ENCODE measurements at regions not wholly inside any gene's neighbourhood (a gene's known extent, or its start where the extent isn't known, plus 50 kb on each side); places are given as distances from the start of the nearest gene placed in this dataset.

DNA sequence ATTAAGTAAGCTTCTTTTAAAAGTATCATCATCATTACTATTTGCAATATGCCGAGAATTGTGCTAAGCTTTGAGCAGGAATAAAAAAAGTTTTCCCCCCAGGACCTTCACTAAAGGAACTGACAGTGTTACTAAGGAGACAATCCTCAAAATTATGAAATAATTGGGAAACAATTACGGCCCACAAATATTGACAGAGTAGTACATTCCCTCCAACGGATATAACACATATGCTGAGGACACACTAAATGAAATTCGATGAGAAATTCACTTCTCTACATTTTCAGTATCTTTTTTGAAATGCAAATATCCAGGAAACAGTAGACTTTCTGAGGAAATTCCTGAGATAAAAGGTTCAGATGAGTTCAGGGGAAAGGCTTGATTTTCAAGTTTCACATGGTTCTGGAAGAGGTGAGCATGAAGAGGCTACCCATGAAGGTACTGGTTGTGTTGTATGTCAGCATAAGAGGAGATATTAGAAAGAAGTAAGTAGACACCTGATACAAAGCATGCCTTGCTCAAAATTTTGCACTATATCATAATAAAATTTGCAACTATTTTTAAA, 171.2 kb upstream of the NR5A2 start:
- DNase-seq (ENCODE audit: low read depth): no peak

DNA sequence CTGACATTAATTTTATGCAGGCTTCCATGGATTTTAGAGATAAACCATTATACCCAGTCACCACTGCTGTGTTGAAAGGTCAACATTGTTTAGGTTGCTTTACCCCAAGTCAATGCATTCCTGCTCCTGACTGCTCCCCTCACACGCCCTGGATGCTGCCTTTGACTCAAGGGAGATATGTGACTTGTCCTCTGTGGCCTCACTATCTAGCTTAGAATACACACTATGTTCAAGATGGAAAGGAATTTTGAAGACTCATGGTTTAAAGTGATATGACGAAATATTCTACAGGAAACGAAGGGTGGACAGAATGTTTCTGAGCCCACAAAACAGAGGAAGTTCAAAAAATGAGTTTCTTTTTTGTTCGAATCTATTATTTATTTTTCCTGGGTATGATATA, 170.4 kb upstream of the NR5A2 start:
- no peak for DNase-seq (ENCODE audit: low read depth)

DNA sequence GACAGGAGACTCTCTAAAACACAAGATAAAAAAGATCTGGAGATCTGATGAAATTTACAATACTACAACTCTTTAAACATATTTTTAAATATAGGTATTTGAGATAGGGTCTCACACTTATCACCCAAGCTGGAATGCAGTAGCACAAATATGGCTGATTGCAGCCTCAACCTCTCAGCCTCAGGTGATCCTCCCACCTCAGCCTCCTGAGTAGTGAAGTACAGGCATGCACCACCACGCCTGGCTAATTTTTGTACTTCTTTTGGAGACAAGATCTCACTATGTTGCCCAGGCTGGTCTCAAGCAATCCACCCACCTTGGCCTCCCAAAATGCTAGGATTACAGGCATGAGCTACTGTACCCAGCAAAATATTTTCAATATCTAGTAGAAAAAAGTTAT, 170.0 kb upstream of the NR5A2 start:
- DNase-seq (ENCODE audit: low read depth): no peak

DNA sequence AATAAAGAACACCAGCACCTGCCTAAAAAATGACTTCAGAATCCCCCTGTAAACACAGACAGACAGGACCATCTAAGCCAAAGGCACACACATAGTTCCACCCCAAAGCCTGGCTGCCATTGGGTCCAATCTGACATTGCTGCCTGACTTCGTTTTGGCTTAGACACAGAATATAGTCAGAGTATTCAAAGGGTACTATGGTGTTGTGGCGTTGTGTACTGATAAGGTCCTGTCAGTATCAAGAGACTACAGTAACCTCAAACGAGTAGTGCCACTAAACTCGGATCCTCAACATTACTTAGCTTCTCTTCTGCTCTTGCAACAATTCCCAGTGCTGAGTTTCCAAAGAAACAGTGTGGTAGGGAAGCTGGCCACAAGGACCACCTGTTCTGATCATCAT, 169.3 kb upstream of the NR5A2 start:
- no peak for DNase-seq (ENCODE audit: low read depth)

DNA sequence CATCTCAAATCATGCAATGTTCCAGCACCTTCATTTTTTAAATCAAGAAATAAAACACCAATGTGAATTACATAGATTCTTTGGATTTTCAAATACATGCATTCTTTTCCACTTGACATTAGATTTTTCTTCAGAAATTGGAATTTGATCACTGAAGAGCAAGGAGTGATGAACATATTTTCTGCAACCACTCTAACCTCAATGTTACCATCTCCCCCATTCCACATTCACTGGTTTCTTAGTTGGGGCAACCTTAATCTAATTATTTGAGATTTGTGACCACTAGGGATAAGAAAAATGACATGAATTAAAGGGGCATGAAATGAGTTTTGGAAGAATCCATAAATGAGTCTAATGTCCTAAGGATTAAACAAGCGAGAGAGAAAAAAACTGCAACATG, 168.7 kb upstream of the NR5A2 start:
- no peak for DNase-seq (ENCODE audit: low read depth)

DNA sequence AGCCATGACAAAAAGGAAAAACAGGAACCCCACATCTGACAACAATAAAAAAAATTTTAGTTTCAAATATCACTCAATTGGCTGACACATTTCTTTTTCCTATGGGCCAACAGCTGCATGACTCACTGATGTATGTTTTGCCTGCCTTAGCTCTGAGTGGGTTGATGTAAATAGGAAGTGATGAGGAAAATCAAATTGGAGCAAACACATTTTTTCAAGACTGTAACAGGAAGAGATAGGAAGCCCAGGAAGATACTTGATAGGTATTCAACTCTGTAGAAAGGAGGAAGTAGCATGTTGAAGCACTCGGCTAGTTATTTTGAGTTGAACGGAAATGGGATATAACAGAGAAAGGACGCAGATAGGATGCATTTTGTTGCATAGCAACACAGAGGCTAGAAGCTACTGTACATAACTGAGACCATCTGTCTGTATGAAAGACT, 168.0 kb upstream of the NR5A2 start:
- no peak for DNase-seq (ENCODE audit: low read depth)

DNA sequence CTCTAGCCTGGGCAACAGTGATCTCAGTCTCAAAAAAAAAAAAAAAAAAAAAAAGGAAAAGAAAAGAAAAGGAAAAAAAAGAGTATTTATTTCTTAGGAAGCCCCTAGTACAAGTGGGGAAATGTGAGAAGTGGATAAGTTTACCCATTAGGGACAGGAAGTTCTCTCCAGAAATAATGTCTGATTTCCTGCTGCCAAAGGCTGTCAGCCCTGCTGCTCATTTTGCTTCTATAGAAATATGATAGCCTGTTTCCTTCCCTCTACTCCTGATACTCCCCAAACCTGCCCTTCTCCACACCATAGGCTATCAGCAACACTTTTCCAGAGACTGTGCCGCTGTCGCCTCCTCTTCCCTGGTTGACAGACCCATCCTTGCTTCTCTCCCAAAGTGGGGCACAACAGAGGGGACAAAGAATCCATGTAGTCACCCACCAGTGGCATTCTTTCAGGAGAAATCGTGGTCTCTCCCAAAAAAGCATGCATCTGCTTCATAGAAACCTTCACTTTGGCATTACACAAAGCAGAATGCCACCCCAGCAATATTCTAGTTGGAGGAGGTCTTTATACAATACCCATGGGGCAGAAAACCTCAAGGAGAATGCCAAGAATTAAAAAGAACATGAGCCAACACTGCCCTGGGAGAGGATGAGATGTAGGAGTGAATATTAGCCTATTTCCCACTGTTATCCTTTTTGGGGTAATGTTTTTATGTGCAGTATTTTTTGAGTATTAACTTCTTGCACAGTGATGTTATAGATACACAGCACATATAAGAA, 166.3 kb upstream of the NR5A2 start:
- DNase-seq (ENCODE audit: low read depth): no peak

DNA sequence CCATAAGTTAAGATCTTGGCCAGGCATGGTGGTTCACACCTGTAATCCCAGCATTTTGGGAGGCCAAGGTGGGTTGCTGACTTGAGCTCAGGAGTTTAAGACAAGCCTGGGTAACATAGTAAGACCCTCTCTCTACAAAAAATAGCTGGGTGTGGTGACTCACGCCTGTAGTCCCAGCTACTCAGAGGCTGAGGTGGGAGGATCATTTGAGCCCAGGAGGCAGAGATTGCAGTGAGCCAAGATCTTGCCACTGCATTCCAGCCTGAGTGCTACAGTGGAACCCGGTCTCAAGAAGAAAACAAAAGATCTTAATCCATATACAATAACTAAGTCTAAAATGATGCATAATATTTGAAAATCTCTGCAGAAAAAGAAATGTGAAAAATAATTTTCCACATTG, 165.5 kb upstream of the NR5A2 start:
- DNase-seq (ENCODE audit: low read depth): no peak

DNA sequence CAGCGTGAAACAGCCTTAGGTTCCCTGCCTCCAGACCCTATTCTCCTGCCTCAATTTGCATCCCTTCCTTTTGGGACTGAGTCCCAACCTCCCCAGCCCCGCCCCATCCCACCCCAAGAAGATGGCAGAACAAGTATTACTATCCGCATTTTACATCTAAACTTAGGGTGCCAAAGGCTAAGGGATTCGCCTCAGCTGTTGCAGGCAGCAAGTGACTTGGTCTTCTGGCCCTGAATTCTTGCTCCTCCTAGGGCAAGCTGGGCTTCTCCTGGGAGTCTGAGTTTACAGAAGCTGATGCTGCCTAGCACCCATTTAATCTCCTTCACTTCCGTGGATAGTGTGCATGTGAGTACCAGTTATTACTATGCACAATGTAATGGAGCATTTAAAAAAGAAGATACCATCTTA, 161.3 kb upstream of the NR5A2 start:
- DNase-seq (ENCODE audit: low read depth): no peak

DNA sequence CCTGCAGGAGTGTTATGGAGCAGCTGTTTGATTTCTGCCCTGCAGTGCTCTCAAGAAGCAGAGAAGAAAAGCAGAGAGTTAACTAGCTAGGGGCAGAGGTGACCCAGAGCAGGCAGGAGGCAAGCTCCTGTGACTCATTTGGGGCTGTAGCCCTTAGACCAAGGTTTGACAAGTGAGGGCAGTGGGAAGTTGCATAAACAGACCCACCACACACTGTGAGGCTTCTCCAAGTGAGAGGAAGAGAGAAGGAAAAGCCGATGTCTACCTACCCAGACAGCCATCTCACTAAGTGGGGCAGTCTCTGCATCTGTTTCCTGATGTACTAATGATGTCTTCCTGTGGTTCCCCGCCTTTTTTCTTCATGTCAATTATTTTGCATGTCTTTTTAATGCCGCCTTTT, 159.9 kb upstream of the NR5A2 start:
- no peak for DNase-seq (ENCODE audit: low read depth)

DNA sequence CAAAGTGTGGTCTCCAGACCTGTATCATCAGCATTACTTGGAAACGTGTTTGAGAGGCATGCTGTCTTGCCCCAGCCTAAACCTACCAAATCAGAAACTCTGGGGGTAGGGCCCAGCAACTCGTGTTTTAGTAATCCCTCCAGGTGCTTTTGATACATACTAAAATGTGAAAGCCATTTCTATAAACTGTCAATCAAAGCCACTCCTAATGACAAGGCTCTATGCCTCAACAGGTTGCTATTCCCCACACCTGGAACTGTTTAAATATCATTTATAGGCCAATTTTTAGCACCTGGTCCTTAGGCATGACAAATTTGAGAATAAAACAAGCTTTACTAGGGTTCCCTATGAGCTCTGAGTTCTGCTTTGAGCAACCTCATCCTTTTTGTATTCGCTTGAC, 158.7 kb upstream of the NR5A2 start:
- DNase-seq (ENCODE audit: low read depth): no peak

DNA sequence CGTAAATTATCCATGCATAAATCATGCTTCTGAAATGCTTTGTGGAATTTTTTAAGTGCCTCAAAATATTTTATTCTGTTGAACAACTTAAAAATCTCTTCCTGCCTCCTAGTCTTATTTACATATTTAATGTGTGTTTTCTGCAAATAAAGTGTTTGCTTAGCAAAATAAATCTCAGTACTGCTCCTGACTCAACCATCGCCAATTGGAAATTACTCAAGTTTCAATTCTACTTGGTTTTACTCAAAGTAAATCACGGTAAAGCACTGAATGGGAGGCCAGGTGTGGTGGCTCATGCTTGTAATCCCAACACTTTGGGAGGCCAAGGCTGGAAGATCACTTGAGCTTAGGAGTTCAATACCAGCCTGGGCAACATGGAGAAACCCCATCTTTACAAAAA, 152.2 kb upstream of the NR5A2 start:
- no peak for DNase-seq (ENCODE audit: low read depth)

DNA sequence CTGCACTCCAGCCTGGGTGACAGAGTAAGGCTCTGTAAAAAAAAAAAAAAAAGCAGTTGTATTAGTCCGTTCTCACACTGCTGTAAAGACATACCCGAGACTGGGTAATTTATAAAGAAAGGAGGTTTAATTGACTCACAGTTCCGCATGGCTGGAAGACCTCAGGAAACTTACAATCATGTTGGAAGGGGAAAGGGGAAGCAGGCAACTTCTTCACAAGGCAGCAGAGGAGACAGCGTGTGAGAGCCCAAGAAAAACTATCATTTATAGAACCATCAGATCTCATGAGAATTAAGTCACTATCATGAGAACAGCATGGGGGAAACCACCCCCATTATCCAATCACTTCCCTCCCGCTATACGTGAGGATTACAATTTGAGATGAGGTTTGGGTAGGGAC, 151.7 kb upstream of the NR5A2 start:
- no peak for DNase-seq (ENCODE audit: low read depth)

DNA sequence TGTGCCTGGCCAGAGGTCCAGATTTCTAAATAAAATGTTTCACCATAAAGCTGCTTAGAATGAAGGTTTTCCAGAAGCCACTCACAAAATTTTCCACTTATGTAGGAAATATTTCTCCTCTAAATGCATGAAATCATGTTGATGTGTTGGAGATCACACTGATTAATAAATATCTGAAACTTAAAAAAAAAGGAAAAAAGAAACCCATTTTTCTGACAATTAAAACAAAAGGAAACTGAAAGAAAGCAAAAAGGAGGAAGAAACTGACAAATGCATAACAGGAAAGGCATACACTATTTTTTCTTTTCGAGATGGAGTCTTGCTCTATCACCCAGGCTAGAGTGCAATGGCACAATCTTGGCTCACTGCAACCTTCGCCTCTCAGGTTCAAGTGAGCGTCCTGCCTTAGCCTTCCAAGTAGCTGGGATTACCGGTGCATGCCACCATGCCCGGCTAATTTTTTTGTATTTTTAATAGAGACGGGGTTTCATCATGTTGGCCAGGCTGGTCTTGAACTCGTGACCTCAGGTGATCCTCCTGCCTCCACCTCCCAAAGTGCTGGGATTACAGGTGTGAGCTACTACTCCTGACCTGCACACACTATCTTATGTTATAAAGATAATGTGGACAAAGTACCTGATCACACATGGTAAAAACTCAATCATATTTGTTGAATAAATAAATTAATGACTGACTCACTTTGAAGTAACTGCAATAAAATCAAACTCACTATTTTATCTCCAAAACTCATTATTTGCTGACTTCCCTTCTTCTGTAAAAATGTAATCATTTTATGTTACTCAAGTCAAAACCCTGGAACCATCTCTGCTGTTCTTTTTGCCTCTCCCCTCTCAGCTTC, 149.8 kb upstream of the NR5A2 start:
- DNase-seq (ENCODE audit: low read depth): no peak

DNA sequence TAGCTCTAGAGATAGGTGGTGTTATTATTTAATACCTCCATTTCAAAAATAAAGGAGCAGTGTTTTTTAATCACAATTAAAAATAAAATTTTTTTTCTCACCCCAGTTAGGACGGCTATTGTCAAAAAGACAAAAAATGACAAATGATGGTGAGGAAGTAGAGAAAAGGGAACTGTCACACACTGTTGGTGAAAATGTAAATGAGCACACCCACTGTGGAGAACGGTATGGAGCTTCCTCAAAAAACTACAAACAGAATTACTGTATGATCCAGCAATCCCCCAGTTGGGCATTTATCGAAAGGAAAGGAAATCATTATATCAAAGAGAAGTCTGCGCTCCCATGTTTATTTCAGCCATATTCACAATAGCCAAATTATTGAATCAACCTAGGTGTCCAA, 148.7 kb upstream of the NR5A2 start:
- no peak for DNase-seq (ENCODE audit: low read depth)

DNA sequence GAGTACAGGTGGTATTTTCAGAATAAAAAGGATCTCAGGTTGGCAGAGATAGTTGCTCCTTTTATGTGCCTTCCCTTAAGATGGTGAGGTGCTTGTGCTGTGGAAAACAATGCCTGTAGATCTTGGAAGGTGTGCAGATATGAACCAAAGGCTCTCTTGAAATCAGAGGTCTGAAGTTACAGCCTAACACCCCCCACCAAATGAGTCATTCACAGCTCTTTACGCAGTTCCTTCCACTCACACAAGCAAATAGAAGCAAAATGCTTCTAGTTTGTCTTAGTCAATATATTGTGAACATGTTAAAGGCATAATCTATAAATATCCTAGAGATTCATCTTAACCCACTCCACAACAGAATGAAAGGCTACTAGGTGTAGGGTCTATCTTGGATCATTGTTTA, 128.9 kb upstream of the NR5A2 start:
- no peak for DNase-seq (ENCODE audit: low read depth)

DNA sequence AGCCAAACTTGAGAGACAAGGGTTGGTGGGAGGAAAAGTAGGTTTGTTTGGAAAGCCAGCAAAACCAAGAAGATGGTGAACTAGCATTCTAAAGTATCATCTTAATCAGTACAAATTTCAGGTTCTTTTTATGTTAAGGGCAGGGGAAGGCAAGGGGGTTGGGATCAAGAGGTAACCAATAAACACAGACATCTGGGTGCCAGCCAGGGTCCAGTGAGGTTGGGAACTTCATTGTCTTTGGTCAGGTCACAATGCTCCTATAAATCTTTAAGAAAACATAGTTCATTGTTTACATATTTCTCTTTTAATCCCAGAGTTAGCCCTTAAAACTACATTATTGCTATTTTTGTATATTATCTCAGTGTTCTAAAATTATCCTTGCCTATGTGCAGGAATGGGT, 126.2 kb upstream of the NR5A2 start:
- no peak for DNase-seq (ENCODE audit: low read depth)

DNA sequence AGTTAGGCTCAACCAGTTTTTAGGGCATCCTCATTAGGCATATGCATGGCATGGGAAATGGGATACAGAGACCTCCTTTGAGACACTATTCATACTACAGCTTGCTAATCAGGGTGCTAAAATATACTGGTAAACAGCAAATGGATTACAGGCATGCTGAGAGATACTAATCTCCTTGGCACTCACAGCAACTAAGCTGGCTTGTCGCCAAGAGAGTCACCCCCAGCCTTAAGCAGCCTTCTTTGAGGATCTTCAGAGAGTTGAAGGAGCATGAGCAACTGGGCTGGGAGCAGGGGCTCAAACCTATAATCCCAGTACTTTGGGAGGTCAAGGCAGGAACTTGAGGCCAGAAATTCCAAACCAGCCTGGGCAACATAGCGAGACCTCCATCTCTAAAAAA, 120.1 kb upstream of the NR5A2 start:
- no peak for DNase-seq (ENCODE audit: low read depth)

DNA sequence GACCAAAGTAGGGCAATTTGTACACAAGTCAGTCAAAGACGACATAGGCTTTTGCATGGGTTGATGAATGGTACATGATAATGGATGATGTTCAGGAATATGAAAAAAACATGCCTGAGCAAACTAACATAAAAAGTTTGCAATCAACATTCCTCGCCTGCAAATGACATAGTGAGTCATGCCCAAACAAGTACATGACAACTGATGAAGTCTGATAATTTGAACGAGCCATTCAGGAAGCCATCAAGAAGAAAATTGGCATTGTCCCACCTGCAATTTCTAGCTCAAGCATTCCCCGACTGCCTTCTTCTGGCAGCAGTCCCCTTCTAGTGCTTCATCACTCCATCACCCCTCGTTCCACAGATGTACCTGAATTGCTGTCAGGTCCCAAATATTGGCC, 118.4 kb upstream of the NR5A2 start:
- DNase-seq (ENCODE audit: low read depth): no peak

DNA sequence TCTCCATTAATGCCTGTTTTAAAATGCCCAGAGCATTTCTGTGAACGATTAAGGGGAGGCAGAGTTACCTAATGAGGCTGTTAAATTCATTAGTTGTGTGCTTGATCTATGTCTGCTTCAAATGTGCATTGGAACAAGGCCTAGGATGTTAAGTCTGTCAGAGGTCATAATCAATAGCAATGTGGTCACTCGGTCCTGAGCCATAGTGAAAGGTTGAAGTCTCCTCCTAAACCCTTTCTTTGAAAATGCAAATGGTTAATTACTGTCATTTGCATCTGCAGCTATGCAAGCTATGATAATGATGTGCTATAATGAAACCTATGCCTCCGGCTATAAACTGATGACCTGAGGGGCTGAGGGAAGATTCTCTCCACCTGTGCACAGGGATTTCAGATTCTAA, 114.2 kb upstream of the NR5A2 start:
- no peak for DNase-seq (ENCODE audit: low read depth)

DNA sequence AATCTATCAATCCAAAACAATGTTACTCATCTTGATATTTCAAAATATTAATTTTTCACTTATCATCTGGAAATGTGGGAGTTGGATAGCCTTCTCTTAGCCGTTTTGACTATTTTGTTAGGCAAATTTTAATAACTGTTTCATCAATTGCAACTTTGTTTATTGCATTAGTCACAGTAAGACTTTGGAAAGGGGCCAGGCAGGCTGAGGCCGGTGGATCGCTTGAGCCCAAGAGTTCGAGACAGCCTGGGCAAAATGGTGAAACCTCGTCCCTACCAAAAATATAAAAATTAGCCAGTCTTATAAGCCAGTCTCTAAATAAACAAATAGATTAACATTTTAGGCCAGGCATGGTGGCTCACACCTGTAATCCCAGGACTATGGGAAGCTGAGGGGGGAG, 113.0 kb upstream of the NR5A2 start:
- no peak for DNase-seq (ENCODE audit: low read depth)

DNA sequence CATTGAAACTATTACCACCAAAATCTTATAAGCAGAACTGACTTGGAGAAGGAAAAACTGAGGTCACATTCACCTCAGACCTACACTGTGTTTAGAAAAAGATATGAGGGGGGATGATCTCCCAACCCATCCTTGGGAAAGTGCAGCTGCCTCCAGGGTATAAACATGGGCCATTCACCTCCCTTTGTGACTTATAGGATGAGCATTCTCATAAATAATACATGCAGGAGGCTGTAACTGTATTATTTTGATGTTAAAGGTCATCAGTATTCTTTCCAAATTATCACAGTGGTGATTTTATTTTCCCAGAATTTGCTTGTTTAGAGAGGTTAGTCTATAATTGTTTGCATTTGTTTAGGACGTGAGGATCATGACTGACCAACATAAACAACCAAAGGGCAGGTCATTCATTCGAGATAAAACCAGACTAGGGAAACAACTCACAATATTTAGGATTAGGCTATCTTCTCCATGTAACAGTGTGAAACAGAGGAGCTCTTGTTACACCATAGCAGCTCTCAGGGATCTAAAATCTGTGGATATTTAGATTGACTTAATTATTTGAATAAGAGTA, 109.2 kb upstream of the NR5A2 start:
- DNase-seq (ENCODE audit: low read depth): no peak

DNA sequence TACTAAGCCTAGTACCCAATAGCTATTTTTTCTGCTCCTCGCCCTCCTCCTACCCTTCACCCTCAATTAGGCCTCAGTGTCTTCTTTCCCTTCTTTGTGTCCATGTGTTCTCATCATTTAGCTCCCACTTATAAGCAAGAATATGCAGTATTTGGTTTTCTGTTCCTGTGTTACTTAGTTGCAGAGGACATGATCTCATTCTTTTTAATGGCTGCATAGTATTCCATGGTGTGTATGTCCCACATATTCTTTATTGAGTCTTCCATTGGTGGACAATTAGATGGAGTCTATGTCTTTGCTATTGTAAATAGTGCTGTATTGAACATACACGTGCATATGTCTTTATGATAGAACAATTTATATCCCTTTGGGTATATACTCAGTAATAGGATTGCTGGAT, 106.9 kb upstream of the NR5A2 start:
- DNase-seq (ENCODE audit: low read depth): no peak
